ENCODE measurements at regions not wholly inside any gene's neighbourhood (a gene's known extent, or its start where the extent isn't known, plus 50 kb on each side); places are given as distances from the start of the nearest gene placed in this dataset.

DNA sequence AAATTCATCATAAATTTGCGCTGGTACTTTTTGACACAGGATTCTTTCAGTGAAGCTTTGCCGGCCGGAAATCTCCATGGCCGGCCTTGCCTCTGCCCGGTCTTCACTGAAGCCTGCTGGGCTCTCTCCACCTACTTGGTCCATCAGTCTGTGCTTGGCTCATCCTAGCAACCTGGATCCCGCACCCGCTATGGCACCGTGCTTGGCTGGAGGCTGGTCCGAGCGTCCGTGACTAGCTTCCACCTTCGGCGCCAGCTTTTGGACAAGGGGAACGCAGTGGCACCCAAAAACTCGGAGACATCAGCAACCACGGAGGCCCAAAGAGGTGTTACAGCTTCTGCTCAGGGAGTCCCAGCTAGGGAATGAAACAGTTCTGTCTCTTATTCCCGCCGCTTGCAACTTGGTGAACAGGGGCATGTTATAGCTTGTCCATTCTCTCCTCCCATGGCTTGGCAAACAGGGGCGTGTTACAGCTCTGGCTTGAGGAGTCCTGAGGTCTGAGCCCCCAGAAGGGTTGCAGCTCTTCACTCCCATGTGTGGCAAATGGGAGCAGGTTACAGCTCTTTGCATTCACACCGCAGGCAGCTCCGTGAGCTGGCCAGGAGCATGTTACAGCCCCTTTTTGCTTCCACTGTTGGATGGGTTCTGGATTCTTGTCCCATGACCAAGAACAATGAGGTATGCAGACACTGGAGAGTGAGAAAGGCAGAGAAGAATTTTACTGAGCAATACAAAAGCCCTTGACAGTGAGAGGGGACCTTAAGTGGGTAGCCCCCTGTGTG lies 204.2 kb downstream of the DIPK2A start:
- TF ChIP-seq, protein P1, sequence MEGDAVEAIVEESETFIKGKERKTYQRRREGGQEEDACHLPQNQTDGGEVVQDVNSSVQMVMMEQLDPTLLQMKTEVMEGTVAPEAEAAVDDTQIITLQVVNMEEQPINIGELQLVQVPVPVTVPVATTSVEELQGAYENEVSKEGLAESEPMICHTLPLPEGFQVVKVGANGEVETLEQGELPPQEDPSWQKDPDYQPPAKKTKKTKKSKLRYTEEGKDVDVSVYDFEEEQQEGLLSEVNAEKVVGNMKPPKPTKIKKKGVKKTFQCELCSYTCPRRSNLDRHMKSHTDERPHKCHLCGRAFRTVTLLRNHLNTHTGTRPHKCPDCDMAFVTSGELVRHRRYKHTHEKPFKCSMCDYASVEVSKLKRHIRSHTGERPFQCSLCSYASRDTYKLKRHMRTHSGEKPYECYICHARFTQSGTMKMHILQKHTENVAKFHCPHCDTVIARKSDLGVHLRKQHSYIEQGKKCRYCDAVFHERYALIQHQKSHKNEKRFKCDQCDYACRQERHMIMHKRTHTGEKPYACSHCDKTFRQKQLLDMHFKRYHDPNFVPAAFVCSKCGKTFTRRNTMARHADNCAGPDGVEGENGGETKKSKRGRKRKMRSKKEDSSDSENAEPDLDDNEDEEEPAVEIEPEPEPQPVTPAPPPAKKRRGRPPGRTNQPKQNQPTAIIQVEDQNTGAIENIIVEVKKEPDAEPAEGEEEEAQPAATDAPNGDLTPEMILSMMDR (IDR thresholded peaks at IDR 0.05): no peak
- Histone ChIP-seq H3K4me3 (no peak overlapping the region), H3K36me3 (no peaks in the 10 kb centered on the region), H3K4me1 (no peaks in the 10 kb centered on the region), H3K9me3 (no peaks in the 10 kb centered on the region), H3K27me3 (ENCODE audit: low read depth) (no peaks in the 10 kb centered on the region), H3K27ac (no peak overlapping the region)
- ATAC-seq: no peak
- intact Hi-C loops (cut with DNase I): no loop called here
- DNase-seq: no peak

DNA sequence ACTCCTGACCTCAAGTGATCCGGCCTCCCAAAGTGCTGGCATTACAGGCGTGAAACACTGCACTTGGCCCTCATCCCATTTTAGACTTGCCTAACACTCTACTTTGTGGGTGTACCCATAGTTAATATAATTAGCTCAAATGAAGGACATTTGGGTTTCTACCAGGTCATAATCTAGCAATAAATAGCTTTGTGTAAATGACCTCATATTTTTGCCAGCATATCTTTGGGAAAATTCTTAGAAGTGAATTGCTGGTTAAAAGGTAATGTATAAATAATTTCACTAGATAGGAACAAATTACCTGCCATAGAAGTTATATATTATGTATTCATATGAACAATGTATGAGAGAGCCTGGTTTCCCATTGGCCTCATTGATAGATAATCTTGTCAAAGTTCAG lies 206.0 kb downstream of the DIPK2A start:
- Histone ChIP-seq H3K27me3 (ENCODE audit: low read depth) (no peaks in the 10 kb centered on the region), H3K4me1 (no peaks in the 10 kb centered on the region), H3K36me3 (no peaks in the 10 kb centered on the region), H3K9me3 (no peaks in the 10 kb centered on the region), H3K4me3 (no peak overlapping the region), H3K27ac (no peak overlapping the region)
- DNase-seq (no peak), ATAC-seq (no peak)
- intact Hi-C loops (cut with DNase I): no loop called here
- TF ChIP-seq, protein P1 (IDR thresholded peaks at IDR 0.05): no peak

DNA sequence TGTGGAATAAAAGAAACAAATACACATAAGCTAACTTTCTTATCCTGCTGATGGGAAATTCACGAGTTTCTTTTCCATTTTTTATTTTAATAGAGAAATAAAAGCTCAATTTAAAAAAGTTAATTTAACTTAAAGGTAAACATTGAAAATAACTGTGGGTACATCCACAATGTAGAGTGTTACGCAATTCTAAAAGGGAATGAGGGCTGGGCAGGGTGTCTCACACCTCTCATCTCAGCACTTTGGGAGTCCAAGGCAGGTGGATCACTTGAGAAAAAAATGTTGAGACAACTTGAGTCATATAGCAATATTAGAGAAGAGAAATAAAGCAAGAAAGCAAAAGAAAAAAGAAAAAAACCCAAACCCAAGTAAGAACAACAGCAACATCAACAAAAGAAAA lies 207.0 kb downstream of the DIPK2A start:
- no peak for DNase-seq
- no peak for ATAC-seq
- no peak overlapping the region for H3K4me3 ChIP-seq
- TF ChIP-seq, protein P1 (IDR thresholded peaks at IDR 0.05): no peak
- H3K27ac ChIP-seq: no peak overlapping the region
- no peaks in the 10 kb centered on the region for H3K9me3 ChIP-seq
- intact Hi-C loops (cut with DNase I): no loop called here
- no peaks in the 10 kb centered on the region for H3K36me3 ChIP-seq
- H3K4me1 ChIP-seq: no peaks in the 10 kb centered on the region
- H3K27me3 ChIP-seq (ENCODE audit: low read depth): no peaks in the 10 kb centered on the region

DNA sequence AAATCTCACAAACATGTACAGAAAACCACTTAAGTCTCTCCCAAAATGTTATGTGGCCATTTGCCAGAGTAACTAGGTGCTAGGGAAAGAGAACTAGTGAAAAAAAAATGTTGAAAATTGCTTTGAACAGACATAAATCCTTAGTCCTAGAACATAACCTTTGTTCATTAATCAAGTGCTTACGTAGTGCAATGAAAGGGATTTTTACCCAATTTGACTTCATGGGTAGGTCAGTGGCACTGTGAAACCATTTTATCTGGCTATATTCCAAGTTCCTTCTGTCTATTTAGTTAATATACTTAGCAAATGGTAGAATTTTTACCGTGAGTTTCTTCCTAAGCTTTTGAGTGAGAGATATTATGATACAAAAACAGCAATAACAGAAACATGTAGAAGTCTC lies 209.4 kb downstream of the DIPK2A start:
- TF ChIP-seq, protein P1 (IDR thresholded peaks at IDR 0.05): no peak
- Histone ChIP-seq H3K9me3 (peaks cover 9% of the 10 kb centered on the region), H3K36me3 (no peaks in the 10 kb centered on the region), H3K4me3 (no peak overlapping the region), H3K27ac (no peak overlapping the region), H3K27me3 (ENCODE audit: low read depth) (no peaks in the 10 kb centered on the region), H3K4me1 (no peaks in the 10 kb centered on the region)
- ATAC-seq (no peak), DNase-seq (no peak)
- intact Hi-C loops (cut with DNase I): no loop called here

DNA sequence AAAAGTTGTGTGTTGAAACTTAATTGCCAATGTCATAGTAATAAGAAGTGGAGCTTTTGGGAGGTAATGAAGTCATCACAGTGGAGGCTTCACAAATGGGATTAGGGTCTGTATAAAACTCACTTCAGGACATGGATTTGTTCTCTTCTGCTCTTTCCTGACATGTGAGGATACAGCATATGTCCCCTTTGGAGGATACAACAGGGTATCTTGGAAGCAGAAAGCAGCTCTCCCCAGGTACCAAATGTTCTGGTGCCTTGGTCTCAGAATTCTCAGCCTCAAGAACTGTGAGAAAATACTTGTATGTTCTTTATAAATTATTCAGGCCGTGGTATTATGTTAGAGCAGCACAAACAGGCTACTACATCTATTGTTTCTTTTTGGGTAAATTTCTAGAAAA lies 210.9 kb downstream of the DIPK2A start:
- H3K4me1 ChIP-seq: no peaks in the 10 kb centered on the region
- no peaks in the 10 kb centered on the region for H3K36me3 ChIP-seq
- intact Hi-C loops (cut with DNase I): no loop called here
- ATAC-seq (no peak), DNase-seq (no peak)
- no peak overlapping the region for H3K4me3 ChIP-seq
- peaks cover 9% of the 10 kb centered on the region for H3K9me3 ChIP-seq
- H3K27me3 ChIP-seq (ENCODE audit: low read depth): no peaks in the 10 kb centered on the region
- no peak overlapping the region for H3K27ac ChIP-seq
- TF ChIP-seq, protein P1 (IDR thresholded peaks at IDR 0.05): no peak

Data from lower lobe of right lung (tissue), 2 donors.